Trophoblast cell (in vitro differentiated cells and primary cell): ENCODE measurements at regions not wholly inside any gene's neighbourhood (a gene's known extent, or its start where the extent isn't known, plus 50 kb on each side); places are given as distances from the start of the nearest gene placed in this dataset.

Experiments
- DNase-seq, 2 donors: peaks; one replicate each; pipeline ENCODE4 v3.0.0-alpha.2; 2016
- H2AFZ ChIP-seq: 2 replicates; pipeline ENCODE4 v1.6.1; 2013; ENCODE audit warnings: low read length, moderate library complexity, mild to moderate bottlenecking; ENCODE audit not compliant: insufficient read depth, poor library complexity
- H2AK5ac ChIP-seq: 2 replicates; pipeline ENCODE4 v1.6.1; 2013; ENCODE audit warnings: mild to moderate bottlenecking, low read length
- H2BK120ac ChIP-seq: 2 replicates; pipeline ENCODE4 v1.6.1; 2013; ENCODE audit warnings: low read length, mild to moderate bottlenecking, moderate library complexity; ENCODE audit not compliant: insufficient read depth, poor library complexity
- H2BK12ac ChIP-seq: 2 replicates; pipeline ENCODE4 v1.6.1; 2013; ENCODE audit warnings: mild to moderate bottlenecking, low read length, moderate library complexity
- H2BK5ac ChIP-seq: 2 replicates; pipeline ENCODE4 v1.6.1; 2013; ENCODE audit warnings: low read length, low read depth, moderate library complexity, mild to moderate bottlenecking; ENCODE audit not compliant: poor library complexity
- H3K14ac ChIP-seq: 2 replicates; pipeline ENCODE4 v1.6.1; 2013; ENCODE audit warnings: mild to moderate bottlenecking, low read length
- H3K18ac ChIP-seq: 2 replicates; pipeline ENCODE4 v1.6.1; 2013; ENCODE audit warnings: mild to moderate bottlenecking, low read length
- H3K23ac ChIP-seq: 2 replicates; pipeline ENCODE4 v1.6.1; 2013; ENCODE audit warnings: low read length
- H3K27ac ChIP-seq: 2 replicates; pipeline ENCODE4 v1.5.1; 2013; ENCODE audit warnings: low read depth, mild to moderate bottlenecking, inconsistent platforms, low read length, moderate library complexity
- H3K27me3 ChIP-seq: 2 replicates; pipeline ENCODE4 v1.6.1; 2013; ENCODE audit warnings: inconsistent platforms, mild to moderate bottlenecking, low read length, moderate library complexity; ENCODE audit not compliant: insufficient read depth
- H3K36me3 ChIP-seq, 2 experiments: 1 replicate in 1 of 2; 2 replicates in 1 of 2; pipeline ENCODE4 v1.6.1; 2013; ENCODE audit warnings: low read length in 2 of 2, mild to moderate bottlenecking in 2 of 2, moderate library complexity in 1 of 2; ENCODE audit not compliant: insufficient read depth in 2 of 2, control insufficient read depth in 1 of 2
- H3K4ac ChIP-seq: 2 replicates; pipeline ENCODE4 v1.6.1; 2013; ENCODE audit warnings: low read depth, mild to moderate bottlenecking, low read length, moderate library complexity
- H3K4me1 ChIP-seq, 2 experiments: 1 replicate in 1 of 2; 2 replicates in 1 of 2; pipeline ENCODE4 v1.6.1; 2013; ENCODE audit warnings: low read length in 2 of 2, mild to moderate bottlenecking in 2 of 2, moderate library complexity in 1 of 2; ENCODE audit not compliant: insufficient read depth in 2 of 2, control insufficient read depth in 1 of 2
- H3K4me2 ChIP-seq: 2 replicates; pipeline ENCODE4 v1.6.1; 2013; ENCODE audit warnings: inconsistent platforms, mild to moderate bottlenecking, low read length, moderate library complexity
- H3K4me3 ChIP-seq: 2 replicates; pipeline ENCODE4 v1.5.1; 2013; ENCODE audit warnings: mild to moderate bottlenecking, low read depth, low read length, inconsistent platforms
- H3K79me1 ChIP-seq: one replicate; pipeline ENCODE4 v1.6.1; 2013; ENCODE audit warnings: low read length
- H3K79me2 ChIP-seq: 2 replicates; pipeline ENCODE4 v1.6.1; 2013; ENCODE audit warnings: low read length, mild to moderate bottlenecking; ENCODE audit not compliant: control insufficient read depth, insufficient read depth, poor library complexity
- H3K9ac ChIP-seq: 2 replicates; pipeline ENCODE4 v1.6.1; 2013; ENCODE audit warnings: mild to moderate bottlenecking, low read length
- H3K9me3 ChIP-seq: 2 replicates; pipeline ENCODE4 v1.6.1; 2013; ENCODE audit warnings: low read depth, mild to moderate bottlenecking, control low read depth, inconsistent platforms, low read length; ENCODE audit not compliant: insufficient read depth
- H4K12ac ChIP-seq: 2 replicates; pipeline ENCODE4 v1.6.1; 2013; ENCODE audit warnings: low read depth, mild to moderate bottlenecking, low read length, moderate library complexity
- H4K8ac ChIP-seq: 2 replicates; pipeline ENCODE4 v1.6.1; 2013; ENCODE audit warnings: low read depth, mild to moderate bottlenecking, low read length, moderate library complexity
- H4K91ac ChIP-seq: one replicate; pipeline ENCODE4 v1.6.1; 2013; ENCODE audit warnings: low read depth, mild to moderate bottlenecking, low read length, moderate library complexity
- WGBS: extraction: QIAGEN DNeasy Blood & Tissue Kit; methylation state at CpG from one replicate; pipeline ENCODE4 v1.1.7; 2013; ENCODE audit warnings: missing lambda C conversion rate; ENCODE audit not compliant: insufficient read length, insufficient coverage; ENCODE audit errors: extremely low coverage; 5-methylcytosine and 5-hydroxymethylcytosine counted together

GRCh38 chr5:118173340-118173739, 815.0 kb downstream of the DTWD2 start:
- H2AK5ac ChIP-seq = no peak overlapping the region
- H3K4ac ChIP-seq = no peak overlapping the region
- no peak overlapping the region for H3K4me3 ChIP-seq
- H2BK120ac ChIP-seq = no peak overlapping the region
- no peak overlapping the region for H3K23ac ChIP-seq
- DNase-seq = no peak
- no peaks in the 10 kb centered on the region for H3K27me3 ChIP-seq
- H2BK5ac ChIP-seq = no peak overlapping the region
- no peaks in the 10 kb centered on the region for H3K79me2 ChIP-seq
- H4K91ac ChIP-seq = no peak overlapping the region
- no peaks in the 10 kb centered on the region for H3K9me3 ChIP-seq
- H2BK12ac ChIP-seq = no peak overlapping the region
- H3K14ac ChIP-seq = no peak overlapping the region
- H3K18ac ChIP-seq = no peak overlapping the region
- no peaks in the 10 kb centered on the region for H3K36me3 ChIP-seq
- no peak overlapping the region for H3K27ac ChIP-seq
- no peak overlapping the region for H4K12ac ChIP-seq
- H3K79me1 ChIP-seq = no peaks in the 10 kb centered on the region
- no peak overlapping the region for H4K8ac ChIP-seq
- no peak overlapping the region for H2AFZ ChIP-seq
- H3K9ac ChIP-seq = no peak overlapping the region
- no peaks in the 10 kb centered on the region for H3K4me1 ChIP-seq
- WGBS = no CpG with 5 or more reads among the region's 5 CpGs
- no peak overlapping the region for H3K4me2 ChIP-seq

- Histone ChIP-seq H3K4me2 (no peak overlapping the region), H4K91ac (no peak overlapping the region), H3K27ac (no peak overlapping the region), H3K4ac (no peak overlapping the region), H2AFZ (no peak overlapping the region), H2BK12ac (no peak overlapping the region), H3K9ac (no peak overlapping the region), H3K4me3 (no peak overlapping the region), H3K14ac (no peak overlapping the region), H2AK5ac (no peak overlapping the region), H3K27me3 (no peaks in the 10 kb centered on the region), H3K79me1 (no peaks in the 10 kb centered on the region), H3K79me2 (no peaks in the 10 kb centered on the region), H3K9me3 (no peaks in the 10 kb centered on the region), H4K8ac (no peak overlapping the region), H2BK5ac (no peak overlapping the region), H4K12ac (no peak overlapping the region), H2BK120ac (no peak overlapping the region), H3K36me3 (no peaks in the 10 kb centered on the region), H3K18ac (no peak overlapping the region), H3K4me1 (no peaks in the 10 kb centered on the region), H3K23ac (no peak overlapping the region)
- no CpG with 5 or more reads among the region's 2 CpGs for WGBS
- DNase-seq = no peak
These were observed 822.7 kb downstream of the DTWD2 start for GRCh38 chr5:118165619-118166018.

GRCh38 chr5:118156181-118156580, 832.2 kb downstream of the DTWD2 start:
- H3K4me2 ChIP-seq = no peak overlapping the region
- H3K27me3 ChIP-seq = no peaks in the 10 kb centered on the region
- no peak overlapping the region for H3K18ac ChIP-seq
- no peak for DNase-seq
- H2BK5ac ChIP-seq = no peak overlapping the region
- H4K8ac ChIP-seq = no peak overlapping the region
- no CpG with 5 or more reads among the region's 5 CpGs for WGBS
- no peaks in the 10 kb centered on the region for H3K9me3 ChIP-seq
- no peak overlapping the region for H2BK120ac ChIP-seq
- no peak overlapping the region for H2BK12ac ChIP-seq
- no peak overlapping the region for H3K27ac ChIP-seq
- no peak overlapping the region for H4K12ac ChIP-seq
- H3K4me3 ChIP-seq = no peak overlapping the region
- H3K79me1 ChIP-seq = no peaks in the 10 kb centered on the region
- no peaks in the 10 kb centered on the region for H3K36me3 ChIP-seq
- H3K23ac ChIP-seq = no peak overlapping the region
- H4K91ac ChIP-seq = no peak overlapping the region
- H2AK5ac ChIP-seq = no peak overlapping the region
- H3K4ac ChIP-seq = no peak overlapping the region
- no peak overlapping the region for H2AFZ ChIP-seq
- no peaks in the 10 kb centered on the region for H3K79me2 ChIP-seq
- H3K9ac ChIP-seq = no peak overlapping the region
- no peaks in the 10 kb centered on the region for H3K4me1 ChIP-seq
- no peak overlapping the region for H3K14ac ChIP-seq

GRCh38 chr5:118146824-118147223, 841.5 kb downstream of the DTWD2 start:
- H3K4me2 ChIP-seq = no peak overlapping the region
- no CpG with 5 or more reads among the region's 3 CpGs for WGBS

More at GRCh38 chr5:118146824-118147223, 841.5 kb downstream of the DTWD2 start:
- Histone ChIP-seq H3K9me3 (no peaks in the 10 kb centered on the region), H4K12ac (no peak overlapping the region), H3K27me3 (no peaks in the 10 kb centered on the region), H3K4me1 (no peaks in the 10 kb centered on the region), H3K9ac (no peak overlapping the region), H2BK12ac (no peak overlapping the region), H3K79me2 (no peaks in the 10 kb centered on the region), H2BK120ac (no peak overlapping the region), H3K36me3 (no peaks in the 10 kb centered on the region), H3K79me1 (no peaks in the 10 kb centered on the region), H3K18ac (no peak overlapping the region), H3K14ac (no peak overlapping the region), H2BK5ac (no peak overlapping the region), H2AFZ (no peak overlapping the region), H3K4me3 (no peak overlapping the region), H3K4ac (no peak overlapping the region), H4K91ac (no peak overlapping the region), H2AK5ac (no peak overlapping the region), H4K8ac (no peak overlapping the region), H3K23ac (no peak overlapping the region), H3K27ac (no peak overlapping the region)
- no peak for DNase-seq
